Endothelial cell (in vitro differentiated cells): ENCODE measurements at regions not wholly inside any gene's neighbourhood (a gene's known extent, or its start where the extent isn't known, plus 50 kb on each side); places are given as distances from the start of the nearest gene placed in this dataset.

Experiments used
- DNase-seq: peaks from one replicate; pipeline ENCODE4 v3.0.0; 2021; ENCODE audit warnings: low spot score
- H3K27ac Mint-ChIP-seq: one replicate; pipeline ENCODE4 v1.8.0; 2021; ENCODE audit warnings: mixed read lengths, inconsistent platforms; ENCODE audit not compliant: unreplicated experiment
- H3K27me3 Mint-ChIP-seq: one replicate; pipeline ENCODE4 v1.8.0; 2021; ENCODE audit warnings: mild to moderate bottlenecking, moderate library complexity, mixed read lengths, inconsistent platforms; ENCODE audit not compliant: unreplicated experiment
- H3K36me3 Mint-ChIP-seq: one replicate; pipeline ENCODE4 v1.8.0; 2021; ENCODE audit warnings: mild to moderate bottlenecking, low read depth, mixed read lengths, inconsistent platforms; ENCODE audit not compliant: unreplicated experiment
- H3K4me1 Mint-ChIP-seq: one replicate; pipeline ENCODE4 v1.8.0; 2021; ENCODE audit warnings: mild to moderate bottlenecking, mixed read lengths, inconsistent platforms; ENCODE audit not compliant: unreplicated experiment
- H3K4me3 Mint-ChIP-seq: one replicate; pipeline ENCODE4 v1.8.0; 2021; ENCODE audit warnings: mild to moderate bottlenecking, mixed read lengths, inconsistent platforms; ENCODE audit not compliant: unreplicated experiment
- H3K9me3 Mint-ChIP-seq: one replicate; pipeline ENCODE4 v1.8.0; 2021; ENCODE audit warnings: mixed read lengths, inconsistent platforms; ENCODE audit not compliant: unreplicated experiment
- CTCF ChIP-seq: fragments of 200-600 bp; sonication (generic); IDR thresholded peaks from one replicate; pipeline ENCODE4 v1.5.0; 2021; ENCODE audit warnings: antibody characterized with exemption; ENCODE audit not compliant: unreplicated experiment

DNA sequence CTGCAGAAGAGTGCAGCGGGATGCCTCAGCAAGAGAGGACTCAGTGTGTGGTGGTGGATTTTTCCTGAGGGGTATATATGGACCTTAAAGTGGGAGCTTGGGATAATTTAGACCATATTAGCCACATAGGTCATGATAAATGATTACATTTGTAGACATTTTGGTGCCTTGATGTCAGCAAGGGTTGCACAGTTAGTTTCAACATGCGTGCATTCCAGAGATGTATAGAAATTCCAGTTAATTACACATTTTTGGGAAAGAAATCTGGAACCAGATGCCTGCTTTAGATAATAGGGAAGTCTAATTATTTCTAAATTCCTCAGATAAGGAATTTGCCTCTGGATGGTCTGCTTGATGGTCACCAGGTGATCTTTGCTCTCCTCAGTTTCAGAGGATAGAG lies 440.6 kb upstream of the PAPPA start:
- DNase-seq, result no peak
- TF ChIP-seq CTCF, result no peak
- Mint-ChIP-seq H3K4me1 (no peaks in the 10 kb centered on the region), H3K27me3 (no peaks in the 10 kb centered on the region), H3K4me3 (no peak overlapping the region), H3K27ac (no peak overlapping the region), H3K36me3 (no peaks in the 10 kb centered on the region), H3K9me3 (no peaks in the 10 kb centered on the region)

DNA sequence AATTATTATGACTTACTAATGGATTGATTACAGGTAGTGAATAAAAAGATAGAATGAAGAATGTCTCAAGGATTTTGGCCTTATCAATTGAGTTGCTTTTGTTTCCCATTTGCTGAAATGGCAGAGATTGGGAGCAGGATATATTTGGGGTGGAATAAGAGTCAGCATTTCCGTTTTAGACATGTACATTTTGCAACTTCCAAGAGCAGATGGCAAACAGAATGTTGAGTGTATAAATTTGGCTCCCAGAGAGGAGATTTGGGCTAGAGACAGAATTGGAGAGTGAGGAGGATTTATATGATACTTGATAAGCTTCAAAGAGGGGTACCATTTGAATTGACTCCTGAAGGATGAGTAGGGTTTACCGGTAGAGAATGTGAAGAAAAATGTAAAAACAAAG lies 437.9 kb upstream of the PAPPA start:
- Mint-ChIP-seq H3K36me3 (no peaks in the 10 kb centered on the region), H3K27me3 (no peaks in the 10 kb centered on the region), H3K27ac (no peak overlapping the region), H3K4me1 (no peaks in the 10 kb centered on the region), H3K9me3 (no peaks in the 10 kb centered on the region), H3K4me3 (no peak overlapping the region)
- TF ChIP-seq CTCF, result no peak
- no peak for DNase-seq

DNA sequence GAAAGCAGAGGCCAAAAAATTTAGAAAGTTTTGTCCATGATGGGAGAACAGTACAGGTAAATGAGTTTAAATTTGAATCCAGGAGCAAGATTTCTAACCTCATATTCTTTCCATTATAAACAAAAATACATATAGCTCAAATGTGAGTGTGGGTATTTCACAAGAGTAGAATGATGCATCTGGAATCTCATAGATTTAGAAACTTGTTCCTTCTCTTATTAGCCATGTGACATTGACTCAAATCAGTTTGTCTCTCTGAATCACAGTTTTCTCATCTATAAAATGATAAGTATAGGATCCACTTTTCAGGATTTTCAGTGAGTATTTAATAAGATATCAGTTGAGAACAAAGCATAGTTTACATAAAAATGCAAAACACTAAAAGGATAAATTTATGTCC lies 436.3 kb upstream of the PAPPA start:
- Mint-ChIP-seq H3K27ac (no peak overlapping the region), H3K36me3 (no peaks in the 10 kb centered on the region), H3K4me1 (no peaks in the 10 kb centered on the region), H3K27me3 (no peaks in the 10 kb centered on the region), H3K4me3 (no peak overlapping the region), H3K9me3 (no peaks in the 10 kb centered on the region)
- no peak for TF ChIP-seq CTCF
- no peak for DNase-seq

DNA sequence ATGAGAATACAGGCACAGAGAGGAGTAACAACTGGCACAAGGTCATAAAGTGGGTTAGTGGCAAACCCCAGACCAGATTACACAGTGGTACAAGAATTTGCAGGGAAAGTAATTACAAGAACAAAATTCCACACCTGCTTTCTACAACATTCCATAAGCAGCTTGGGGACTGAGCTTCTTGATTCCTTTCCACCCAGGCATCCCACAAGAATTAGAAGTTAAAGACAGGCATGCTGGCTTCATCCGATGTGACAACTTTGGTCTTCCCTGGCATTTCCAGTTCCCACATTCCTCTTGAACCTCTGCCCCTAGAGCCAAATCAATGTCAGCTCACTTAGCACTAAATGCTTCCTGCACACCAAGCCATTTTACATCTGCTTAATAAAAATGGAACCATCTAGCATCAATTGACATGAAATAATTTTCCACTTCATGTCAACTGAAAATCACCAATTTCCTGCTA lies 435.8 kb upstream of the PAPPA start:
- Mint-ChIP-seq H3K9me3 (no peaks in the 10 kb centered on the region), H3K4me1 (no peaks in the 10 kb centered on the region), H3K27ac (no peak overlapping the region), H3K4me3 (no peak overlapping the region), H3K27me3 (no peaks in the 10 kb centered on the region), H3K36me3 (no peaks in the 10 kb centered on the region)
- no peak for DNase-seq
- TF ChIP-seq CTCF, result no peak

GRCh38 chr9:115730396-115730795 lies 423.2 kb upstream of the PAPPA start:
- DNase-seq, result no peak
- Mint-ChIP-seq H3K9me3 (no peaks in the 10 kb centered on the region), H3K4me1 (peaks cover 6% of the 10 kb centered on the region), H3K4me3 (no peak overlapping the region), H3K27ac (no peak overlapping the region), H3K27me3 (no peaks in the 10 kb centered on the region), H3K36me3 (no peaks in the 10 kb centered on the region)
- no peak for TF ChIP-seq CTCF
